HL-60 (cell line): ENCODE measurements at regions not wholly inside any gene's neighbourhood (a gene's known extent, or its start where the extent isn't known, plus 50 kb on each side); places are given as distances from the start of the nearest gene placed in this dataset.

Experiments used
- POLR2AphosphoS5 ChIP-seq: IDR thresholded peaks from 2 replicates; pipeline ENCODE4 v1.6.1; 2012; ENCODE audit warnings: low read depth
- TF ChIP-seq, protein P1 (sequence below): IDR thresholded peaks from one replicate; pipeline ENCODE4 v1.5.1; 2011; ENCODE audit warnings: low read length, control low read depth, inconsistent platforms; ENCODE audit not compliant: insufficient read depth

DNA sequence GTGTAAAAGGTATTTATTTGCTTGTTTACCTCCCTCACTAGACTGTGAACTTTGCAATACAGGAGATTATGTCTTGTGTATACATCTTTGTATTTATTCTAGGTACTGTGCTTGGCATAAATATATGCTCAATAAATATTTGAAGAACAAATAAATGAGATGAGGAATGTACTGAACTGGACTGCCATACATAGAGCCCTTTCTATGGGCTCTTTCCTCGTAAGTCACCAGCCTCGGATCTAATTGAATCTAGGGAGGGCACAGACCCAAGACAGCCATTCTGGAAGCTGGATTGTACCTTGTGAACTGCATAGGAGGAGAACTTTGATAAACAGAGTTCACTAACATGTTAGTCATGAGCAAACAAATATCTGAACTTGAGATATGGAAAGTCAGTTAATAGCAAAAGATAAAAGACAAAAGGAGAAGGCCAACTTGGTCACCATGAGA is 503.9 kb downstream of the INSC start:
- TF ChIP-seq, protein P1, sequence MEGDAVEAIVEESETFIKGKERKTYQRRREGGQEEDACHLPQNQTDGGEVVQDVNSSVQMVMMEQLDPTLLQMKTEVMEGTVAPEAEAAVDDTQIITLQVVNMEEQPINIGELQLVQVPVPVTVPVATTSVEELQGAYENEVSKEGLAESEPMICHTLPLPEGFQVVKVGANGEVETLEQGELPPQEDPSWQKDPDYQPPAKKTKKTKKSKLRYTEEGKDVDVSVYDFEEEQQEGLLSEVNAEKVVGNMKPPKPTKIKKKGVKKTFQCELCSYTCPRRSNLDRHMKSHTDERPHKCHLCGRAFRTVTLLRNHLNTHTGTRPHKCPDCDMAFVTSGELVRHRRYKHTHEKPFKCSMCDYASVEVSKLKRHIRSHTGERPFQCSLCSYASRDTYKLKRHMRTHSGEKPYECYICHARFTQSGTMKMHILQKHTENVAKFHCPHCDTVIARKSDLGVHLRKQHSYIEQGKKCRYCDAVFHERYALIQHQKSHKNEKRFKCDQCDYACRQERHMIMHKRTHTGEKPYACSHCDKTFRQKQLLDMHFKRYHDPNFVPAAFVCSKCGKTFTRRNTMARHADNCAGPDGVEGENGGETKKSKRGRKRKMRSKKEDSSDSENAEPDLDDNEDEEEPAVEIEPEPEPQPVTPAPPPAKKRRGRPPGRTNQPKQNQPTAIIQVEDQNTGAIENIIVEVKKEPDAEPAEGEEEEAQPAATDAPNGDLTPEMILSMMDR = no peak
- no peak for TF ChIP-seq POLR2AphosphoS5
